Suprapubic skin (tissue), 4 donors: ENCODE measurements at regions not wholly inside any gene's neighbourhood (a gene's known extent, or its start where the extent isn't known, plus 50 kb on each side); places are given as distances from the start of the nearest gene placed in this dataset.

ENCODE experiments used
- CTCF ChIP-seq, 2 donors: fragments of 200-600 bp in 1 of 2; fragments of 450-650 bp in 1 of 2; sonication (generic) in 1 of 2; IDR thresholded peaks; one replicate each; pipeline ENCODE4 v1.5.1; 2016 to 2019; ENCODE audit warnings: antibody characterized with exemption in 2 of 2, mild to moderate bottlenecking in 1 of 2, moderate library complexity in 1 of 2
- EP300 ChIP-seq: sonication (generic); formaldehyde crosslinking; IDR thresholded peaks from one replicate; pipeline ENCODE4 v1.6.1; 2017; ENCODE audit warnings: antibody characterized with exemption
- POLR2A ChIP-seq, 2 donors: fragments of 450-650 bp; IDR thresholded peaks; one replicate each; pipeline ENCODE4 v1.6.1; 2017; ENCODE audit warnings: antibody characterized with exemption in 2 of 2, mild to moderate bottlenecking in 2 of 2, moderate library complexity in 2 of 2
- POLR2AphosphoS5 ChIP-seq, 3 donors: sonication (generic); formaldehyde crosslinking; IDR thresholded peaks; one replicate each; pipeline ENCODE4 v1.6.1; 2017; ENCODE audit warnings: antibody characterized with exemption in 3 of 3

GRCh38 chrX:40943093-40943641, 142.1 kb upstream of the USP9X start:
- TF ChIP-seq CTCF (IDR thresholded peaks at IDR 0.05) (no peak), POLR2AphosphoS5 (IDR thresholded peaks at IDR 0.05) (no peak), POLR2A (IDR thresholded peaks at IDR 0.05) (no peak), EP300 (no peak)
